ENCODE measurements at regions not wholly inside any gene's neighbourhood (a gene's known extent, or its start where the extent isn't known, plus 50 kb on each side); places are given as distances from the start of the nearest gene placed in this dataset.

DNA sequence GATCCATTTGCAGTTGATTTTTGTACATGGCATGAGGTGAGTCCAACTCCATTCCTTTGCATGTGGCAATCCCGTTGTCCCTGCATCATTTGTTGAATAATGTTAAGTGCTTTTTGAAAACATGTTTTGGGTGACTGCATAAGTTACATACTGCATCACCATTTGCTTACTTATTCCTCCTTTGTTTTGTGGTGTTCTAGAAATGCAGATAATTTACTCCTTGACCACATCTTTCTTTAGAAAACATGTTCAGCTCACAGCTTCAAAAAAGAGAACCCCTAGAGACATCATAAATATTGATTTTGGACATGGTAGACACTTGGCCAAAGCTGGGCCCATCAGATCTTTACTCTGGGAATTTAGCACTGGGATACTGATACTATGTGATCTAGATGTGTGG is 135.3 kb upstream of the DAZL start:
- DNase-seq (ENCODE audit: low read depth): peak; percentile 23
- TF ChIP-seq CTCF (conservative IDR thresholded peaks at IDR 0.05; ENCODE audit: low read depth, low read length): no peak
- no peak overlapping the region for H3K4me3 ChIP-seq (ENCODE audit: low read depth, low read length)

DNA sequence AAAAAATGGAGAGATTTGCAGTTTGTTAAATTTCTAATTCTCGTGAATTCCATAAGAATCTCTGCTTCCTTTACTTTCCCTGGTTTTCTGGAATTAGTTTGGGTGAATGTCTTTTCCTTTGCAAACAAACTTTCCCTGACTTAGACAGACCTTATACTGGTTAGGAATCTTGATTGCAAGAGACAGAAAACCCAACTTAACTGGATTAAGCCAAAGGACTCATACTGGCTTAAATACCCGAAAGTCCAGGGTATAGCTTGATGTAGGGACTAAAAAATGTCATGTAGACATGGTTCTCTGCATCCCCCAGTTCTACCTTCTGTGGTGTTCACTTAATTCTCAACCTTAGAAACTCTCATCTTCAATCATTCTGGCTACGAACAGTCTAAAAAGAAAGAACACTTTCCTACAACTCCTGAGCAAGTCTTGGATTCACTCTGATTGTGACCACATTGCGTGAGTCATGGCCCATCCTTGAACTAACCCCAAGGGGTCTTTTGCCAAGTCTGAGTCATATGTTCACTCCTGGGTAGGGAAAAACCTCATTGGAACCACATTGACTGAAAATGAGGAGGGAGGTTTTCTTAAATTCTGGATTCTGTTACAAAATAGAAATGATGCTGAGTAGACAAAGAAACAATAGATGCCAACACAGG is 136.0 kb upstream of the DAZL start:
- no peak overlapping the region for H3K4me3 ChIP-seq (ENCODE audit: low read depth, low read length)
- peak; percentile 95 for DNase-seq (ENCODE audit: low read depth)
- TF ChIP-seq CTCF (conservative IDR thresholded peaks at IDR 0.05; ENCODE audit: low read depth, low read length): no peak

DNA sequence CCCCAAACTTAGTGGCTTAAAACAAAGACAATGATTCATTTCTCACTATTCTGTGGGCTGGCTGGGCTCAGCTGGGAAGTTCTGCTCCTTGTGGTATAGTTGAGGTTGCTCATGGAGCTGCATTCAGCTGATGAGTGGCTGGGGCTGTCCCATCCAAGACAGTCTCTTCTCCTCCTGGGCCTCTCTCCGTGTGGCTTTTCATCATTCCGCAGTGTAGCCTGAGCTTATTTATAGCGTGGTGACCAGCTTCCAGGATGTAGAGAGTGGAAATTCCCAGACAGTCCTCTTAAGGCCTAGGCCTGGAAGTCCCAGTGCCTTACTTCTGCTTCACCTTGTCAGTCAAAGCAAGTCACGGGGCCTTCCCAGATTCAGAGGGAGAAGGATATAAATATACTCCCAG is 136.7 kb upstream of the DAZL start:
- no peak for TF ChIP-seq CTCF (conservative IDR thresholded peaks at IDR 0.05; ENCODE audit: low read depth, low read length)
- no peak overlapping the region for H3K4me3 ChIP-seq (ENCODE audit: low read depth, low read length)
- peak; percentile 63 for DNase-seq (ENCODE audit: low read depth)

DNA sequence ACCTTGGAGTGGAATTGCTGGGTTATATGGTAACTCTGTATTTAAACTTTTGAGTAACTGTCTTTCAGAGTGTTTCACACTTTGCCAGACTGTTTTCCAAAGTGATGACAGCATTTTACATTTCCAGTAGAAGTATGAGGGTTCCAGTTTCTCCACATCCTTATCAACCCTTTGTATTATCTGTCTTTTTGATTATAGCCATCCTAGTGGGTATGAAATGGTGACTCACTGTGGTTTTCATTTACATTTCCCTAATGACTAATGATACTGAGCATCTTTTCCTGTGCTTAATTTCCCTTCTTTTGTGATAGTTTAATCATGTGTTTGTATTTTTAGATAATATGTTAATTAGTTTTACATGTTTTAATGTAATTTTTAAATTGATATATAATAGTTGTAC is 138.1 kb upstream of the DAZL start:
- no peak overlapping the region for H3K4me3 ChIP-seq (ENCODE audit: low read depth, low read length)
- no peak for DNase-seq (ENCODE audit: low read depth)
- no peak for TF ChIP-seq CTCF (conservative IDR thresholded peaks at IDR 0.05; ENCODE audit: low read depth, low read length)

- H3K4me3 ChIP-seq (ENCODE audit: low read depth, low read length): no peak overlapping the region
- TF ChIP-seq CTCF (conservative IDR thresholded peaks at IDR 0.05; ENCODE audit: low read depth, low read length): no peak
- DNase-seq (ENCODE audit: low read depth): no peak
Observed at GRCh38 chr3:16759227-16759903, 125.4 kb upstream of the PLCL2 start.

- no peak overlapping the region for H3K4me3 ChIP-seq (ENCODE audit: low read depth, low read length)
- DNase-seq (ENCODE audit: low read depth): no peak
- TF ChIP-seq CTCF (conservative IDR thresholded peaks at IDR 0.05; ENCODE audit: low read depth, low read length): no peak
Observed at GRCh38 chr3:16761571-16761970, 123.2 kb upstream of the PLCL2 start.

DNA sequence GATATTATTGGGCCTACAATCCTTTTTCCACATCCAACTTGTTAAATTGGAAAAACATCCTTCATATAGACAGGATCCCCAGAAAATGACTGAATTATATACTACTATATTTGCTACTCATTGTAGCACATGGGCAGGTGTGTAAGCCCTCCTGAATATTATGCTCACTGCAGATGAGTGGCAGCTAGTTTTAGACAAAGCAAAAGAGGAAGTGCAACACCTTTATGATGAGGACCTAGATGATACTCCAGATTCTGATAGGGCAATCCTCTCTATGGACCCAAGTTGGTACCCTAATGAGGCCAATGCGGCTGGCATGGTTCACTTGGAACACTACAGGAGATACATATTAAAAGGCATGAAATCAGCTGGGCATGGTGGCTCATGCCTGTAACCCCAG is 119.1 kb upstream of the PLCL2 start:
- TF ChIP-seq CTCF (conservative IDR thresholded peaks at IDR 0.05; ENCODE audit: low read depth, low read length): no peak
- no peak for DNase-seq (ENCODE audit: low read depth)
- no peak overlapping the region for H3K4me3 ChIP-seq (ENCODE audit: low read depth, low read length)
